ENCODE measurements at regions not wholly inside any gene's neighbourhood (a gene's known extent, or its start where the extent isn't known, plus 50 kb on each side); places are given as distances from the start of the nearest gene placed in this dataset.

DNA sequence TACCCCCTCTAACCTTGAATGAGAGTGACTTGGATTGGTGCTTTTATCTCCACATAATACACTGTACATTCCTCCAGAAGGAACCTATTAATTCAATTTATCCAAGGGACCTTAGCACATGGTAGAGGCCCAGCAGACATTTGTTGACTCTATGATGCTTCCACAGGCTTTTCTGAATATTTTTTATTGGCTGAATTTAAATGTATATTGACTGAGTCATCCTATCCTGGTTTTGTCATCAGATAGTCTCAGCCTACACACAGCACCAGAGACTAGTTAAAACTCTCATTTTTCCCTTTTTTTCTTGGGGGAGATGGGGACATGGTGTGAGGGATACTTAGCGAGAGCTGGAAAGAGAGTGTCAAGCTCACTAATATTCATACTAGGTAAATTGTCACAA lies 101.6 kb downstream of the LRRC30 start:
- no peaks in the 10 kb centered on the region for H4K20me1 ChIP-seq (ENCODE audit: control insufficient read depth, insufficient read depth, low read length, poor library complexity, severe bottlenecking)
- TF ChIP-seq CTCF (IDR thresholded peaks at IDR 0.05) = no peak
- TF ChIP-seq EZH2 (IDR thresholded peaks at IDR 0.05; ENCODE audit: borderline replicate concordance, insufficient read depth, low read depth, low read length, poor library complexity, severe bottlenecking) = no peak
- H3K79me2 ChIP-seq (ENCODE audit: control insufficient read depth, insufficient read depth, low read length) = no peaks in the 10 kb centered on the region
- H3K27ac ChIP-seq (ENCODE audit: low read length in 2 of 2) = no peak overlapping the region
- no CpG with 5 or more reads among the region's 1 CpG for WGBS (ENCODE audit: insufficient coverage)
- no peak overlapping the region for H3K4me3 ChIP-seq (ENCODE audit: control extremely low read depth in 1 of 5, extremely low read depth in 1 of 5, insufficient read depth in 1 of 5, low read depth in 2 of 5, low read length in 4 of 5)
- intact Hi-C loops (cut with micrococcal nuclease) = no loop called here
- H3K36me3 ChIP-seq (replicated peaks in 1 of 2; ENCODE audit: control extremely low read depth in 1 of 2, control insufficient read depth in 1 of 2, extremely low read depth in 1 of 2, insufficient read depth in 2 of 2, low read length in 1 of 2) = no peaks in the 10 kb centered on the region
- POLR2A ChIA-PET = no interaction called here
- no peaks in the 10 kb centered on the region for H3K4me1 Mint-ChIP-seq
- H3K27me3 ChIP-seq (replicated peaks in 1 of 4; ENCODE audit: control extremely low read depth in 1 of 4, control insufficient read depth in 3 of 4, insufficient read depth in 4 of 4, low read length in 3 of 4) = no peaks in the 10 kb centered on the region
- no peak overlapping the region for H2AFZ ChIP-seq (ENCODE audit: insufficient read depth, low read depth, low read length, poor library complexity, severe bottlenecking)
- no peaks in the 10 kb centered on the region for H3K9me3 Mint-ChIP-seq (ENCODE audit: insufficient read depth)
- H3K27me3 Mint-ChIP-seq = no peaks in the 10 kb centered on the region
- no peak for DNase-seq
- peaks cover 0 to 8% (median 0%) of the 10 kb centered on the region in 3 donors for H3K9me3 ChIP-seq (ENCODE audit: control extremely low read depth in 1 of 3, control insufficient read depth in 2 of 3, insufficient read depth in 1 of 3, low read length in 2 of 3)
- H3K4me1 ChIP-seq (ENCODE audit: control insufficient read depth in 2 of 2, insufficient read depth in 2 of 2, low read length in 2 of 2) = no peaks in the 10 kb centered on the region
- no peak overlapping the region for H3K4me3 Mint-ChIP-seq
- ATAC-seq (ENCODE audit: low read depth) = no peak
- H3K9ac ChIP-seq (ENCODE audit: low read length) = no peak overlapping the region
- CTCF ChIA-PET = no interaction called here
- no peak overlapping the region for H3K27ac Mint-ChIP-seq
- H3K4me2 ChIP-seq (replicated peaks; ENCODE audit: low read depth, low read length, poor library complexity, severe bottlenecking) = no peak overlapping the region

DNA sequence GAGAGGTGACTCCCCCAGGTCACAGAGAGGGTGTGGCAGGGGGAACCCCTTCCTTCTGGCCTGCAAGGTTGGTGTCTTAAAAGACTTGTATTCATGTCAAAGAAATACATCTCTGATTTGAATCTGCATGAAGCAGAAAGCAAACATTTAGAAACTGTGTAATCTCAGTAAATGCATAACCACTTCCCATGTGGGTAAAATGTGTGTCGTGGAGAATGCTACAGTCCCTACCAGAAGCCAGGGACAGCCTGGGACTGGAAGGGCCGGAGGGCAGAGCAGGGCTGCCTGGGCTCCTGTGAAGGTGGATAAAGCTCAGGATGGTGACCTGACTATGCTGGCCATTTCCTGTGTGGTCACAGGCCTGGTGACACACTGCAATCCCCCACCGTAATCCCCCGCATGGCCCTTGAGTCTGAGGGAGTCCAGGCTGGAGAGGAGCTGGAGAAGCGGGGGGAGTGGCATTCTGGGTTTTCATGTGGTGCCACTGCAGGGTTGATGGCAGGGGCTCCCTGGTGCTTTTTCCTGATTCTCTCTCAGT lies 102.2 kb downstream of the LRRC30 start:
- no peak for DNase-seq
- Histone ChIP-seq H3K4me3 (ENCODE audit: control extremely low read depth in 1 of 5, extremely low read depth in 1 of 5, insufficient read depth in 1 of 5, low read depth in 2 of 5, low read length in 4 of 5) (no peak overlapping the region), H3K36me3 (replicated peaks in 1 of 2; ENCODE audit: control extremely low read depth in 1 of 2, control insufficient read depth in 1 of 2, extremely low read depth in 1 of 2, insufficient read depth in 2 of 2, low read length in 1 of 2) (no peaks in the 10 kb centered on the region), H3K27me3 (replicated peaks in 1 of 4; ENCODE audit: control extremely low read depth in 1 of 4, control insufficient read depth in 3 of 4, insufficient read depth in 4 of 4, low read length in 3 of 4) (no peaks in the 10 kb centered on the region), H3K4me1 (ENCODE audit: control insufficient read depth in 2 of 2, insufficient read depth in 2 of 2, low read length in 2 of 2) (no peaks in the 10 kb centered on the region), H3K9ac (ENCODE audit: low read length) (no peak overlapping the region), H3K79me2 (ENCODE audit: control insufficient read depth, insufficient read depth, low read length) (no peaks in the 10 kb centered on the region), H3K4me2 (replicated peaks; ENCODE audit: low read depth, low read length, poor library complexity, severe bottlenecking) (no peak overlapping the region), H3K27ac (ENCODE audit: low read length in 2 of 2) (no peak overlapping the region), H3K9me3 (ENCODE audit: control extremely low read depth in 1 of 3, control insufficient read depth in 2 of 3, insufficient read depth in 1 of 3, low read length in 2 of 3) (peaks cover 0 to 8% (median 0%) of the 10 kb centered on the region in 3 donors), H4K20me1 (ENCODE audit: control insufficient read depth, insufficient read depth, low read length, poor library complexity, severe bottlenecking) (no peaks in the 10 kb centered on the region), H2AFZ (ENCODE audit: insufficient read depth, low read depth, low read length, poor library complexity, severe bottlenecking) (no peak overlapping the region)
- ChIA-PET CTCF (no interaction called here), POLR2A (no interaction called here)
- Mint-ChIP-seq H3K9me3 (ENCODE audit: insufficient read depth) (no peaks in the 10 kb centered on the region), H3K27ac (no peak overlapping the region), H3K4me1 (no peaks in the 10 kb centered on the region), H3K4me3 (no peak overlapping the region), H3K27me3 (no peaks in the 10 kb centered on the region)
- ATAC-seq (ENCODE audit: low read depth) = no peak
- TF ChIP-seq CTCF (IDR thresholded peaks at IDR 0.05) (no peak), EZH2 (IDR thresholded peaks at IDR 0.05; ENCODE audit: borderline replicate concordance, insufficient read depth, low read depth, low read length, poor library complexity, severe bottlenecking) (no peak)
- intact Hi-C loops (cut with micrococcal nuclease) = no loop called here
- 98% methylated on average over 4 of the region's 5 CpGs for WGBS (ENCODE audit: insufficient coverage)
